NCI-H748 (cell line): ENCODE measurements at regions not wholly inside any gene's neighbourhood (a gene's known extent, or its start where the extent isn't known, plus 50 kb on each side); places are given as distances from the start of the nearest gene placed in this dataset.

Experiments
- DNase-seq: peaks from one replicate; lab custom pipeline; 2025; ENCODE audit not compliant: unreplicated experiment; lab: John Stamatoyannopoulos, UW

- DNase-seq = no peak
Measured at GRCh38 chr2:6692819-6693218, 172.9 kb downstream of the CMPK2 start.

GRCh38 chr2:6694555-6694954, 171.2 kb downstream of the CMPK2 start:
- peak; percentile 43 for DNase-seq

- DNase-seq = no peak
Measured at GRCh38 chr2:6700335-6700734, 165.4 kb downstream of the CMPK2 start.

- DNase-seq = no peak
Measured at GRCh38 chr2:6704077-6704476, 161.6 kb downstream of the CMPK2 start.

GRCh38 chr2:6721395-6721794, 144.3 kb downstream of the CMPK2 start:
- no peak for DNase-seq

GRCh38 chr2:6722574-6722973, 143.1 kb downstream of the CMPK2 start:
- DNase-seq = no peak

GRCh38 chr2:6723865-6724604, 141.7 kb downstream of the CMPK2 start:
- DNase-seq = peak; percentile 59

GRCh38 chr2:6724605-6725140, 141.0 kb downstream of the CMPK2 start:
- no peak for DNase-seq

- no peak for DNase-seq
Measured at GRCh38 chr2:6728156-6728555, 137.6 kb downstream of the CMPK2 start.

- no peak for DNase-seq
Measured at GRCh38 chr2:6730003-6730402, 135.7 kb downstream of the CMPK2 start.

- no peak for DNase-seq
Measured at GRCh38 chr2:6730649-6731532, 134.8 kb downstream of the CMPK2 start.

GRCh38 chr2:6739547-6739946, 126.2 kb downstream of the CMPK2 start:
- no peak for DNase-seq

GRCh38 chr2:6741229-6741628, 124.5 kb downstream of the CMPK2 start:
- DNase-seq = no peak

- no peak for DNase-seq
Measured at GRCh38 chr2:6744038-6744437, 121.7 kb downstream of the CMPK2 start.

GRCh38 chr2:6747433-6747832, 118.3 kb downstream of the CMPK2 start:
- no peak for DNase-seq

- no peak for DNase-seq
Measured at GRCh38 chr2:6748406-6749067, 117.2 kb downstream of the CMPK2 start.

- no peak for DNase-seq
Measured at GRCh38 chr2:6749962-6750361, 115.7 kb downstream of the CMPK2 start.

GRCh38 chr2:6750411-6751158, 115.1 kb downstream of the CMPK2 start:
- DNase-seq = no peak

- DNase-seq = no peak
Measured at GRCh38 chr2:6754419-6754818, 111.3 kb downstream of the CMPK2 start.

- no peak for DNase-seq
Measured at GRCh38 chr2:6755456-6755855, 110.3 kb downstream of the CMPK2 start.

- no peak for DNase-seq
Measured at GRCh38 chr2:6757215-6757614, 108.5 kb downstream of the CMPK2 start.
